Osteoblast (primary cell): ENCODE measurements at regions not wholly inside any gene's neighbourhood (a gene's known extent, or its start where the extent isn't known, plus 50 kb on each side); places are given as distances from the start of the nearest gene placed in this dataset.
"Not testable (repeated sequence)": the region's sequence is repeated elsewhere in the genome, so short reads cannot be mapped to it uniquely, and the experiment has no call there.

Experiments
- DNase-seq: peaks from one replicate; pipeline ENCODE4 v3.0.0; 2011; ENCODE audit warnings: low spot score, mixed read lengths; ENCODE audit not compliant: insufficient read length; ENCODE audit errors: missing footprints
- H2AFZ ChIP-seq: 2 replicates; pipeline ENCODE4 v1.6.0; 2011; ENCODE audit warnings: mild to moderate bottlenecking, low read length
- H3K27ac ChIP-seq: 2 replicates; pipeline ENCODE4 v1.5.1; 2011; ENCODE audit warnings: mild to moderate bottlenecking, low read depth, low read length, moderate library complexity
- H3K27me3 ChIP-seq: 2 replicates; pipeline ENCODE4 v1.6.0; 2012; ENCODE audit warnings: mild to moderate bottlenecking, control low read depth, inconsistent platforms, low read length, moderate library complexity; ENCODE audit not compliant: insufficient read depth
- H3K36me3 ChIP-seq: 2 replicates; pipeline ENCODE4 v1.5.1; 2011; ENCODE audit warnings: mild to moderate bottlenecking, low read length, control low read depth, moderate library complexity; ENCODE audit not compliant: insufficient read depth
- H3K4me1 ChIP-seq: 2 replicates; pipeline ENCODE4 v1.5.1; 2011; ENCODE audit warnings: mild to moderate bottlenecking, low read length, control low read depth, moderate library complexity; ENCODE audit not compliant: insufficient read depth
- H3K4me2 ChIP-seq: 2 replicates; pipeline ENCODE4 v1.6.0; 2011; ENCODE audit warnings: mild to moderate bottlenecking, low read length; ENCODE audit not compliant: insufficient read depth
- H3K4me3 ChIP-seq: fragments of 200-600 bp; sonication (generic); 3 replicates; pipeline ENCODE4 v1.5.1; 2012; ENCODE audit warnings: mild to moderate bottlenecking, low read length, inconsistent platforms; ENCODE audit not compliant: insufficient read depth
- H3K79me2 ChIP-seq: 2 replicates; pipeline ENCODE4 v1.6.0; 2012; ENCODE audit warnings: mild to moderate bottlenecking, low read length, control low read depth, inconsistent platforms; ENCODE audit not compliant: insufficient read depth
- H3K9me3 ChIP-seq: 2 replicates; pipeline ENCODE4 v1.5.1; 2011; ENCODE audit warnings: low read depth, low read length, control low read depth
- H4K20me1 ChIP-seq: 2 replicates; pipeline ENCODE4 v1.6.0; 2012; ENCODE audit warnings: mild to moderate bottlenecking, low read length, control low read depth; ENCODE audit not compliant: insufficient read depth
- TF ChIP-seq, protein P1 (sequence below): IDR thresholded peaks from 2 replicates; pipeline ENCODE4 v1.5.1; 2011; ENCODE audit warnings: mild to moderate bottlenecking, low read depth, low read length, moderate library complexity; ENCODE audit errors: extremely low read depth

DNA sequence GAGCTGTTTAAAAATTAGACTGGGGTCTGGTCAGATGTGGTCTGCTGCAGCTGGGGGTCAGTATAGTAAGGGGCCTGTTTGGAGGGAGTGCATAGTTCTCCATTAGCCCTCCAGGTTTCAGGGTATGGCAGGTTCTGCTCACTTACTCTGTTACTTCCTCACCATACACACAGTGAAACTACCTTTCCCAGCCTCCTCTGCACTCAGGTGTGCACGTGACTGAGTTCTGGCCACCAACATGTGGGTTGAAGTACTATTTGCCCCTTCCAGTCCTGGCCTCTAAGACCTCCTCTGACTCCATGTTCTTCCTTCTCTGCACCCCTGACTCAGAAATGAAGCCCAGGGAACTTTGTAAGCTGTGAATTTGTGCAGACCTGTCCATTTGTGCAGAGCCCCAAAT is 190.5 kb upstream of the CLINT1 start:
- TF ChIP-seq, protein P1, sequence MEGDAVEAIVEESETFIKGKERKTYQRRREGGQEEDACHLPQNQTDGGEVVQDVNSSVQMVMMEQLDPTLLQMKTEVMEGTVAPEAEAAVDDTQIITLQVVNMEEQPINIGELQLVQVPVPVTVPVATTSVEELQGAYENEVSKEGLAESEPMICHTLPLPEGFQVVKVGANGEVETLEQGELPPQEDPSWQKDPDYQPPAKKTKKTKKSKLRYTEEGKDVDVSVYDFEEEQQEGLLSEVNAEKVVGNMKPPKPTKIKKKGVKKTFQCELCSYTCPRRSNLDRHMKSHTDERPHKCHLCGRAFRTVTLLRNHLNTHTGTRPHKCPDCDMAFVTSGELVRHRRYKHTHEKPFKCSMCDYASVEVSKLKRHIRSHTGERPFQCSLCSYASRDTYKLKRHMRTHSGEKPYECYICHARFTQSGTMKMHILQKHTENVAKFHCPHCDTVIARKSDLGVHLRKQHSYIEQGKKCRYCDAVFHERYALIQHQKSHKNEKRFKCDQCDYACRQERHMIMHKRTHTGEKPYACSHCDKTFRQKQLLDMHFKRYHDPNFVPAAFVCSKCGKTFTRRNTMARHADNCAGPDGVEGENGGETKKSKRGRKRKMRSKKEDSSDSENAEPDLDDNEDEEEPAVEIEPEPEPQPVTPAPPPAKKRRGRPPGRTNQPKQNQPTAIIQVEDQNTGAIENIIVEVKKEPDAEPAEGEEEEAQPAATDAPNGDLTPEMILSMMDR, result no peak
- Histone ChIP-seq H3K79me2 (no peaks in the 10 kb centered on the region), H3K4me1 (peaks cover 3% of the 10 kb centered on the region)

GRCh38 chr5:158045696-158046095 is 186.8 kb upstream of the CLINT1 start:
- Histone ChIP-seq H3K4me1 (peaks cover 3% of the 10 kb centered on the region), H3K9me3 (no peaks in the 10 kb centered on the region), H3K27me3 (peaks cover 6% of the 10 kb centered on the region), H4K20me1 (no peaks in the 10 kb centered on the region), H3K4me3 (no peak overlapping the region), H3K27ac (no peak overlapping the region), H2AFZ (no peak overlapping the region), H3K36me3 (no peaks in the 10 kb centered on the region), H3K79me2 (no peaks in the 10 kb centered on the region), H3K4me2 (no peak overlapping the region)
- TF ChIP-seq, protein P1, result no peak
- no peak for DNase-seq

More for the DNA sequence above, 190.5 kb upstream of the CLINT1 start:
- peaks cover 10% of the 10 kb centered on the region for H3K27me3 ChIP-seq
- H3K4me3 ChIP-seq, result no peak overlapping the region
- H3K36me3 ChIP-seq, result no peaks in the 10 kb centered on the region
- H3K27ac ChIP-seq, result no peak overlapping the region
- no peak overlapping the region for H3K4me2 ChIP-seq
- no peak for DNase-seq
- H3K9me3 ChIP-seq, result no peaks in the 10 kb centered on the region
- no peak overlapping the region for H2AFZ ChIP-seq
- H4K20me1 ChIP-seq, result no peaks in the 10 kb centered on the region

GRCh38 chr5:158039911-158040347 is 181.0 kb upstream of the CLINT1 start:
- Histone ChIP-seq H3K4me3 (no peak overlapping the region), H3K4me2 (no peak overlapping the region), H3K36me3 (no peaks in the 10 kb centered on the region), H3K27me3 (no peaks in the 10 kb centered on the region), H3K9me3 (no peaks in the 10 kb centered on the region), H3K4me1 (peaks cover 4% of the 10 kb centered on the region), H2AFZ (no peak overlapping the region), H3K79me2 (no peaks in the 10 kb centered on the region), H3K27ac (no peak overlapping the region), H4K20me1 (no peaks in the 10 kb centered on the region)
- TF ChIP-seq, protein P1, result no peak
- peak; percentile 89 for DNase-seq

- Histone ChIP-seq H2AFZ (no peak overlapping the region), H3K27ac (no peak overlapping the region), H3K4me2 (no peak overlapping the region), H3K4me3 (no peak overlapping the region), H3K27me3 (no peaks in the 10 kb centered on the region), H3K36me3 (no peaks in the 10 kb centered on the region), H3K9me3 (peaks cover under 1% of the 10 kb centered on the region), H3K79me2 (no peaks in the 10 kb centered on the region), H3K4me1 (peaks cover 4% of the 10 kb centered on the region), H4K20me1 (no peaks in the 10 kb centered on the region)
- TF ChIP-seq, protein P1, result no peak
- DNase-seq, result peak; percentile 74
Measured at GRCh38 chr5:158039441-158039840, 180.5 kb upstream of the CLINT1 start.

- H3K4me1 ChIP-seq, H3K9me3 ChIP-seq, H3K27ac ChIP-seq, H3K36me3 ChIP-seq, H3K79me2 ChIP-seq, H4K20me1 ChIP-seq, H3K4me2 ChIP-seq, H3K27me3 ChIP-seq, H3K4me3 ChIP-seq, H2AFZ ChIP-seq, DNase-seq: not testable (repeated sequence)
Measured at GRCh38 chr5:158036983-158037595, 178.1 kb upstream of the CLINT1 start.

GRCh38 chr5:158034586-158034985 is 175.6 kb upstream of the CLINT1 start:
- H3K4me1 ChIP-seq, H3K27ac ChIP-seq, H3K36me3 ChIP-seq, H4K20me1 ChIP-seq, H3K4me2 ChIP-seq, DNase-seq, H3K4me3 ChIP-seq, H3K79me2 ChIP-seq, H3K9me3 ChIP-seq, H3K27me3 ChIP-seq, H2AFZ ChIP-seq: not testable (repeated sequence)
